Tibial artery (tissue), 4 donors: ENCODE measurements at regions not wholly inside any gene's neighbourhood (a gene's known extent, or its start where the extent isn't known, plus 50 kb on each side); places are given as distances from the start of the nearest gene placed in this dataset.

Experiments
- DNase-seq, 2 donors: peaks; one replicate each; pipeline ENCODE4 v3.0.0-alpha.2; 2019
- H3K27ac ChIP-seq, 2 donors: fragments of 200-600 bp; sonication (generic) in 1 of 2; 1 replicate in 1 of 2; 2 replicates in 1 of 2; pipeline ENCODE4 v1.5.1; 2018 to 2019; ENCODE audit warnings: mild to moderate bottlenecking in 1 of 2
- H3K27me3 ChIP-seq, 2 donors: fragments of 200-600 bp; sonication (generic) in 1 of 2; one replicate each; pipeline versions ENCODE4 v1.5.1 to v1.6.0; 2016 to 2019
- H3K36me3 ChIP-seq, 3 donors: fragments of 200-600 bp; sonication (generic) in 2 of 3; one replicate each; pipeline ENCODE4 v1.5.1; 2016 to 2019; ENCODE audit warnings: mild to moderate bottlenecking in 2 of 3
- H3K4me1 ChIP-seq, 4 donors: fragments of 200-600 bp; sonication (generic) in 2 of 4; 1 replicate in 3 of 4; 2 replicates in 1 of 4; pipeline ENCODE4 v1.5.1; 2016 to 2019
- H3K4me3 ChIP-seq, 2 donors: fragments of 200-600 bp; sonication (generic) in 1 of 2; 1 replicate in 1 of 2; 2 replicates in 1 of 2; pipeline ENCODE4 v1.5.1; 2018 to 2019; ENCODE audit warnings: mild to moderate bottlenecking in 2 of 2
- H3K9me3 ChIP-seq, 3 donors: fragments of 200-600 bp; sonication (generic) in 1 of 3; one replicate each; pipeline ENCODE4 v1.5.1; 2016 to 2019
- intact Hi-C: fragments of 100-400 bp; cut with DNase I; formaldehyde crosslinking; loops from one replicate; pipeline ENCODE4 v1.15.0; 2023; ENCODE audit warnings: low total_unique reads
- TF ChIP-seq, protein P1 (sequence below), 2 experiments: fragments of 200-600 bp in 1 of 2; fragments of 450-650 bp in 1 of 2; IDR thresholded peaks; one replicate each; pipeline ENCODE4 v1.5.1; 2017 to 2019; ENCODE audit warnings: antibody characterized with exemption in 2 of 2, mild to moderate bottlenecking in 1 of 2, moderate library complexity in 1 of 2

DNA sequence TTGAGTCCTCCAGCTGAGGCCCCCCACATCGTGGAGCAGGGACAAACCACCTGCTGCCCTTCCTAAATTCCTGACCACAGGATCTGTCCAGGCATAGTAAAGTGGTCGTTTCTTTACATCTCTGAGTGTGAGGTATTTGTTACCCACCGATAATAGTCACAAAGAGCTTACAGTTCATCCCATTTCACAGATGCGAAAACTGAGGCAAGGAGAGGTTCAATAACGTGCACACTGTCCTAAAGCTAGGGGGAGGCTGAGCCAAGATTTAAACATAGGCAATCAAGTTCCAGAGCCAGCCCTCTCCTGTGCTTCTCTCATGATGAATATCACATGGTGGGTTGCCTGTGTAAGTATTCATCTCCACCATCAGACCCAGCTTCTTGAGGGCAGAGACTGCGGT lies 135.4 kb downstream of the CCT6B start:
- no peaks in the 10 kb centered on the region for H3K4me1 ChIP-seq
- no peak for DNase-seq
- no peaks in the 10 kb centered on the region for H3K36me3 ChIP-seq
- peaks cover 0 to 2% of the 10 kb centered on the region in 2 donors for H3K27me3 ChIP-seq
- no peaks in the 10 kb centered on the region for H3K9me3 ChIP-seq
- intact Hi-C loops, result no loop called here
- no peak overlapping the region for H3K4me3 ChIP-seq
- TF ChIP-seq, protein P1, sequence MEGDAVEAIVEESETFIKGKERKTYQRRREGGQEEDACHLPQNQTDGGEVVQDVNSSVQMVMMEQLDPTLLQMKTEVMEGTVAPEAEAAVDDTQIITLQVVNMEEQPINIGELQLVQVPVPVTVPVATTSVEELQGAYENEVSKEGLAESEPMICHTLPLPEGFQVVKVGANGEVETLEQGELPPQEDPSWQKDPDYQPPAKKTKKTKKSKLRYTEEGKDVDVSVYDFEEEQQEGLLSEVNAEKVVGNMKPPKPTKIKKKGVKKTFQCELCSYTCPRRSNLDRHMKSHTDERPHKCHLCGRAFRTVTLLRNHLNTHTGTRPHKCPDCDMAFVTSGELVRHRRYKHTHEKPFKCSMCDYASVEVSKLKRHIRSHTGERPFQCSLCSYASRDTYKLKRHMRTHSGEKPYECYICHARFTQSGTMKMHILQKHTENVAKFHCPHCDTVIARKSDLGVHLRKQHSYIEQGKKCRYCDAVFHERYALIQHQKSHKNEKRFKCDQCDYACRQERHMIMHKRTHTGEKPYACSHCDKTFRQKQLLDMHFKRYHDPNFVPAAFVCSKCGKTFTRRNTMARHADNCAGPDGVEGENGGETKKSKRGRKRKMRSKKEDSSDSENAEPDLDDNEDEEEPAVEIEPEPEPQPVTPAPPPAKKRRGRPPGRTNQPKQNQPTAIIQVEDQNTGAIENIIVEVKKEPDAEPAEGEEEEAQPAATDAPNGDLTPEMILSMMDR (IDR thresholded peaks at IDR 0.05), result no peak
- H3K27ac ChIP-seq, result no peak overlapping the region

DNA sequence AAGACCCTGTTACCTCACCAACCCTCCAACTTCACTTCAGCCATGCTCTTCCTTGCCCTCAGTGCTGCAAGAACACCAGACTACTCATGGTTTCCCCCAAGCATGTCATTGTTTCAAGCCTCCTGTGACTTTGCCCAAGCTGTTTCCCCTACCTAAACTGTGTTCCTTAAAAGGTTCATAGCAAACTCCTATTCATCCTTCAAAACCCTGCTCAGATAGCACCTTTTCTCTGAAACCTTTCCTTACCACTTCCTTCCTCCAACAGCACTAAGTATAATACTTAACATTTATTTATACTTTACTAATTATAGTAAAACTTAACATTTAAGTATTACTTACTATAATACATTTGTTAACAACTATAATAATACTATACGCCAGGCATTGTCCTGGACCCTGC lies 136.2 kb downstream of the CCT6B start:
- Histone ChIP-seq H3K4me3 (no peak overlapping the region), H3K9me3 (no peaks in the 10 kb centered on the region), H3K27ac (no peak overlapping the region), H3K4me1 (no peaks in the 10 kb centered on the region), H3K36me3 (no peaks in the 10 kb centered on the region), H3K27me3 (peaks cover 0 to 2% of the 10 kb centered on the region in 2 donors)
- intact Hi-C loops, result no loop called here
- no peak for DNase-seq
- TF ChIP-seq, protein P1 (IDR thresholded peaks at IDR 0.05), result no peak

DNA sequence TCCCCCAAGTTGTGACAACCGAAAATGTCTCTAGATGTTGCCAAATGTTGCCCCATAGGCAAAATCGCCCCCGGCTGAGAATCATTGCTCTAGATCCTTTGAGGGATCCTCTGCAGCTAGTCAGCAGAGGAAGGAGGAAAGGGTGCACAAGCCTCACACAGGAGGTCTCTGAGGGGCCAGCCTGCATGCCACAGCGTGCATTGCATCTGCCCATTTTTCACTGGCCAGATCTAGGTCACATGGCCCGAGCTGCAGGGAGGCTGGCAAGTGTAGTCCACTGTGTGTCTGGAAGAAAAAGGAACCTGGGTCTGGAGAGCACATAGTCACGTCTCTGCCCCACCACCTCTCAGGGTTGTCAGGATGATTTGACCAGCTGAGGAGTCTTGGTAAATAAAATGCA lies 138.2 kb downstream of the CCT6B start:
- DNase-seq, result no peak
- TF ChIP-seq, protein P1 (IDR thresholded peaks at IDR 0.05), result no peak
- intact Hi-C loops, result no loop called here

DNA sequence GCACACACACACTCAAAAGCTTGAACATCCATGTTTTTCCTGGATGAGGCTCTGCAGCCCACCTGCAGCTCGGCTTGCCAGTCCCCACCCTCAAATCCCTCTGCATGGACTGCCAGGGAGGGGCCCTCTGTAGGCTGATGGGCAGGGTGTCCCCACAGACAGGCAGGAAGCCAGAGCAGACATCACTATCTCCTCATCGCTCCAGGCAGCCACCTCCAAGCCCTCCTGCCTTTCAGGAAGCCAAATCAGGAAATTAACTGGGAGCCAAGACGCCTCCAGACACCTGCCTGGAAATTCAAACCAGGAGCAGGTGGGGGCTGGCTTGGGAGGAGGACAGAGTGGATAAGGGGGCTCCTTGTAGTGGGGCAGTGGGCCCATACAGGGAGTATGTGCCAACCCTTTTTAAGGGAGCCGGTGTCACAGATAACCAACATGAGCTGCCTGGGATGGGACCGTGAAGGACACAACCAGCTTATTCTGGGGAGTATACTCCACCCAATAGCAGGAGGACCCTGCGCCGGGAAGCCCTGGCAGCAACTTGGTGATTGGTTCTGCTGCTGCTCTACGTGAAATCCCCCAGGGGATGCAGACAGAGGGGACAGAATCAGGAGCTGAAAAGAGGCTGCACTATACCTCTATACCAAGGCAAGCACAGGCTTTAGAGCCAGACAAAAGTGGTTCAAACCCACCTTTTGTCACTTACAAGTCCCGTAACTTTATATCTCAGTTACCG lies 139.1 kb downstream of the CCT6B start:
- H3K27ac ChIP-seq, result no peak overlapping the region
- no peaks in the 10 kb centered on the region for H3K4me1 ChIP-seq
- H3K9me3 ChIP-seq, result no peaks in the 10 kb centered on the region
- H3K36me3 ChIP-seq, result no peaks in the 10 kb centered on the region
- intact Hi-C loops, result no loop called here
- H3K27me3 ChIP-seq, result peaks cover 0 to 2% of the 10 kb centered on the region in 2 donors
- TF ChIP-seq, protein P1 (IDR thresholded peaks at IDR 0.05), result no peak
- DNase-seq, result no peak
- H3K4me3 ChIP-seq, result no peak overlapping the region

More for the DNA sequence above, 138.2 kb downstream of the CCT6B start:
- H3K9me3 ChIP-seq, result no peaks in the 10 kb centered on the region
- H3K4me3 ChIP-seq, result no peak overlapping the region
- no peaks in the 10 kb centered on the region for H3K36me3 ChIP-seq
- no peak overlapping the region for H3K27ac ChIP-seq
- H3K27me3 ChIP-seq, result peaks cover 0 to 2% of the 10 kb centered on the region in 2 donors
- H3K4me1 ChIP-seq, result no peaks in the 10 kb centered on the region

DNA sequence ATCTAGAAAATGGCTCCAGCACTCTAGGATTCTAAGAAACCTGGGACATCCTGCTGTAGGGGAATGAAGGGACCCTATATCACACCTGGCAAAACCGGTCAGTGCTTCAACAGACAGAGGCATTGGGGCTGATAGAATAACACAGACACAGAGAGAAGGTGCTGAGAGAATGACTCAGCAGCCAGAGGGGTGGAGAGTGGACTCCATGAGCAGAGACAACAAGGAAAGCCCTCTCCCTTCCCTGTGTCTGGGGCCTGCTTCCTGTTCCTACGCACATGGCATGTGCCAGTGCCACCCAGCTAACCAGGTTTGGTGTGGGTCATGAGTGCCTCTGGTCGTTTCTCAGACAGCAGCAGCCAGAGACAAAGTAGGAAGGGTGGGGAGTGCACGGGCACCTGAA lies 140.3 kb downstream of the CCT6B start:
- Histone ChIP-seq H3K9me3 (no peaks in the 10 kb centered on the region), H3K27ac (no peak overlapping the region)
- intact Hi-C loops, result no loop called here

More for the DNA sequence above, 140.3 kb downstream of the CCT6B start:
- TF ChIP-seq, protein P1 (IDR thresholded peaks at IDR 0.05), result no peak
- no peaks in the 10 kb centered on the region for H3K36me3 ChIP-seq
- DNase-seq, result no peak
- H3K27me3 ChIP-seq, result peaks cover 0 to 2% of the 10 kb centered on the region in 2 donors
- H3K4me1 ChIP-seq, result no peaks in the 10 kb centered on the region
- H3K4me3 ChIP-seq, result no peak overlapping the region
